Uterus (tissue), 3 donors: ENCODE measurements at regions not wholly inside any gene's neighbourhood (a gene's known extent, or its start where the extent isn't known, plus 50 kb on each side); places are given as distances from the start of the nearest gene placed in this dataset.
"Not testable (repeated sequence)": the region's sequence is repeated elsewhere in the genome, so short reads cannot be mapped to it uniquely, and the experiment has no call there.

ENCODE experiments used
- DNase-seq, 2 donors: peaks; one replicate each; pipeline ENCODE4 v3.0.0-alpha.2; 2019 to 2020
- H3K27ac ChIP-seq, 2 donors: fragments of 200-600 bp; sonication (generic); 1 replicate in 1 of 2; 2 replicates in 1 of 2; pipeline ENCODE4 v1.5.1; 2016 to 2018
- H3K27me3 ChIP-seq, 2 donors: fragments of 200-600 bp; sonication (generic); one replicate each; pipeline ENCODE4 v1.5.1; 2018 to 2019; ENCODE audit warnings: control low read depth in 1 of 2
- H3K36me3 ChIP-seq, 2 donors: fragments of 200-600 bp; sonication (generic); one replicate each; pipeline ENCODE4 v1.5.1; 2019; ENCODE audit warnings: control low read depth in 1 of 2
- H3K4me1 ChIP-seq, 2 donors: fragments of 200-600 bp; sonication (generic); one replicate each; pipeline ENCODE4 v1.5.1; 2018 to 2019; ENCODE audit warnings: control low read depth in 1 of 2
- H3K4me3 ChIP-seq, 2 donors: fragments of 200-600 bp; sonication (generic); 1 replicate in 1 of 2; 2 replicates in 1 of 2; pipeline ENCODE4 v1.5.1; 2018 to 2019; ENCODE audit warnings: mild to moderate bottlenecking in 1 of 2
- H3K9me3 ChIP-seq, 2 donors: fragments of 200-600 bp; sonication (generic); one replicate each; pipeline ENCODE4 v1.5.1; 2019; ENCODE audit warnings: control low read depth in 1 of 2
- POLR2A ChIP-seq, 2 donors: fragments of 450-650 bp; IDR thresholded peaks; one replicate each; pipeline ENCODE4 v1.6.1; 2016; ENCODE audit warnings: antibody characterized with exemption in 2 of 2, mild to moderate bottlenecking in 1 of 2, moderate library complexity in 1 of 2
- intact Hi-C: fragments of 100-400 bp; cut with DNase I; formaldehyde crosslinking; loops from one replicate; pipeline ENCODE4 v1.15.1; 2023; ENCODE audit warnings: low total_unique reads
- TF ChIP-seq, protein P1 (sequence below), 4 experiments: fragments of 200-600 bp in 2 of 4; fragments of 450-650 bp in 2 of 4; sonication (generic) in 2 of 4; IDR thresholded peaks; one replicate each; pipeline ENCODE4 v1.5.1; 2016 to 2019; ENCODE audit warnings: antibody characterized with exemption in 4 of 4, mild to moderate bottlenecking in 2 of 4, moderate library complexity in 1 of 4
- donor health status: DM: yes; HTN: yes; CAD: no.

DNA sequence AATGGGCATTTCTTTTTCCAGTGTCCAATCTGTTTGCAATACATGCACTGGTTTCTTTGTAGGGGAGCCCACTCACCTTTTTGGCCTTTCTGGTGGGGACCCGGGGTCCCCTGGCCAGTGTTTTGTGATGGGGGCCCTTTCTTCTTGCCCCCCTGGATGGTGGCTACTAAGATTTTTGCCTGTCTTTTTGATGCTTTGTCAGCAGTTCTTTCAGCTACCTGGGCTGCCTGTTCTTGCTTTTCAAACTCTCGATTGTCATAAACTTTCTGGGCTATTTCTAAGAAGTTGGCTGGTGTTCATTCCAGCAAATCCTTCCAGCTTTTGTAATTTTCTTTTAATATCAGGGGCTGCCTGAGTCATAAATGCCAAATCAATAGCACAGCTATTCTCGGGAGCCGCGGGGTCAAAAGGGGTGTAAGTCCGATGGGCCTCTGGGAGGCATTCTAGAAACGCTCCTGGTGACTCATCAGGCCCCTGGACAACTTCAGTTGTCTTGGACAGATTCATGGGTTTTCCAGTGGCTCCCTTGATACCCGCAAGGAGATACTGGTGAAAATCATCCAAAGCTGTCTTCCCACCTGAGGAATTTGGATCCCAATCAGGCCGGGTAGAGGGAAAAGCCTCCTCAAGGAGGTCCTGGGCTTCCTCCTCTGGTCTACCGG lies 79.0 kb downstream of the PRR15 start:
- H3K27ac ChIP-seq = no peak overlapping the region
- H3K4me3 ChIP-seq = no peak overlapping the region
- no peaks in the 10 kb centered on the region for H3K4me1 ChIP-seq
- H3K27me3 ChIP-seq = no peaks in the 10 kb centered on the region
- no peak for TF ChIP-seq POLR2A (IDR thresholded peaks at IDR 0.05)
- TF ChIP-seq, protein P1, sequence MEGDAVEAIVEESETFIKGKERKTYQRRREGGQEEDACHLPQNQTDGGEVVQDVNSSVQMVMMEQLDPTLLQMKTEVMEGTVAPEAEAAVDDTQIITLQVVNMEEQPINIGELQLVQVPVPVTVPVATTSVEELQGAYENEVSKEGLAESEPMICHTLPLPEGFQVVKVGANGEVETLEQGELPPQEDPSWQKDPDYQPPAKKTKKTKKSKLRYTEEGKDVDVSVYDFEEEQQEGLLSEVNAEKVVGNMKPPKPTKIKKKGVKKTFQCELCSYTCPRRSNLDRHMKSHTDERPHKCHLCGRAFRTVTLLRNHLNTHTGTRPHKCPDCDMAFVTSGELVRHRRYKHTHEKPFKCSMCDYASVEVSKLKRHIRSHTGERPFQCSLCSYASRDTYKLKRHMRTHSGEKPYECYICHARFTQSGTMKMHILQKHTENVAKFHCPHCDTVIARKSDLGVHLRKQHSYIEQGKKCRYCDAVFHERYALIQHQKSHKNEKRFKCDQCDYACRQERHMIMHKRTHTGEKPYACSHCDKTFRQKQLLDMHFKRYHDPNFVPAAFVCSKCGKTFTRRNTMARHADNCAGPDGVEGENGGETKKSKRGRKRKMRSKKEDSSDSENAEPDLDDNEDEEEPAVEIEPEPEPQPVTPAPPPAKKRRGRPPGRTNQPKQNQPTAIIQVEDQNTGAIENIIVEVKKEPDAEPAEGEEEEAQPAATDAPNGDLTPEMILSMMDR (IDR thresholded peaks at IDR 0.05) = no peak
- intact Hi-C loops = no loop called here
- DNase-seq = peak in 1 of 2 donors; percentile 27
- H3K9me3 ChIP-seq = no peaks in the 10 kb centered on the region
- no peaks in the 10 kb centered on the region for H3K36me3 ChIP-seq

DNA sequence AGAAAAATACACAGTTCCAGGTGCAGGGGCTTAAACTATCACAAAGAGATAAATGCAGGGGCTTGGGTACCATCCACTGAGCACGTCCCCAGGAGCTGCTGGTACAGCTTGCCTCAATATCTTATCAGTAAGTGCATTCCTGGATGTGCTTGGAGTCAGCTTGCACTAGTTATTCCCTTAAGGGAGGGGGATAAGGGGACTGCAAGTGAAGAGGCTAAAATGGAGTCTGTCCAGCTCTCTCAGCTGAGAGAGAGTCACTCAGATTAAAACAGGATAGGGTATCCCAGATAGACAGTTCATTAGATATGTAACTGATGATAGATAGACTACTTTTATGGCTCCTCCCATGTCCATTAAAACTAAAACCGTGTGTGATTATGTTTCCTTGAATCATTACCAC lies 82.5 kb downstream of the PRR15 start:
- H3K36me3 ChIP-seq, DNase-seq, H3K4me1 ChIP-seq, intact Hi-C loops, H3K4me3 ChIP-seq, H3K27me3 ChIP-seq, H3K27ac ChIP-seq, H3K9me3 ChIP-seq: not testable (repeated sequence)

DNA sequence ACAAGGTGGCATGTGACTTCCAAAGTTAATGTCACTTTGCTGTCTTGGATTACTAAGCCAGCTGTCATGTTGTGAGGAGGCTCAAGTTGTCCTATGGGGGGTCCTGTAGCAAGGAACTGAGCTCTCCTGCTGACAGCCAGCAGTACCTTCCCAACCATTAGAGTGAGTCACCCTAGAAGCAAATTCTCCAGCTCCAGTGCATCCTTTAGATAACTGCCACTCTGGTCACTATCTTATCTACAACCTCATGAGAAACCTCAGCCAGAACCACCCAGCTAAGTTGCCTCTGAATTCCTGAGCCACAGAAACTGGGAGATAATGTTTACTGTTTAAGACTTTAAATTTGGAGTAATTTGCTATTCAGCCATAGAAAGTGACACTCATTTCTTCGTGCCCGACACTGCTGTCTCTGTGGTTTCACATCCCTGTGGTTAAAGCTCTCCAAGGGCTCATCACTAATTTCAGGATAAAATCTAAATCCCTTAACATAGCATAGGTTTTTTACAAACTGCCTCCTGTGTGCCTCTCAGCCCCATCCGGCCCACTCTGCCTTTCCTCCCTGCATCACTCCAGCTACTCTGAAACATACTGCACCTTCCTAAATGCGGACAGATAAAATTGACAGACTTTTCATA lies 83.5 kb downstream of the PRR15 start:
- Histone ChIP-seq H3K27me3 (no peaks in the 10 kb centered on the region), H3K36me3 (no peaks in the 10 kb centered on the region), H3K4me1 (no peaks in the 10 kb centered on the region), H3K27ac (no peak overlapping the region), H3K9me3 (no peaks in the 10 kb centered on the region), H3K4me3 (no peak overlapping the region)
- intact Hi-C loops = no loop called here
- TF ChIP-seq, protein P1 (IDR thresholded peaks at IDR 0.05) = no peak
- TF ChIP-seq POLR2A (IDR thresholded peaks at IDR 0.05) = no peak
- no peak for DNase-seq

DNA sequence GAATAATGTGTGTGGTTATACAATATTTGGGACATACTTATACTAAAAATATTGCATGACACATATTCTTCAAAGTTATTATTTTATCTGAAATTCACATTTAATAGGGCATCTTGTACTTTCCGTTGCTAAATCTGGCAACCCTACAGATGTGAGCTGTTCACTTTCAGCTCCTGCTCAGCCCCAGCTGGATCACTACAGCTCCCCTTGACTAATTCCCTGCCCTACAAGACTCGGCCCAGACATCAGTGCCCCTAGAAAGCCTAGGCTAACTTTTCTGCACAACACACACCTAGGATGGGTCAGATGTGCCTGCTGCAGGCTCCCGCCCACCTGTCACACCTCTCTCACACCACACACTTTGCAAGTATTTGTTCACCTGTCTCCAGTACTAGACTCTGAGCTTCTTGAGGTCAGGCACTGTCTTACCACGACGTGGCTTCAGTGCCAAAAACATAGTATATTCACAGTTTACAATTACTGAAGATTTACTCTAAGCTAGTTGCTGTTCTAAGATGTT lies 84.1 kb downstream of the PRR15 start:
- H3K27me3 ChIP-seq, intact Hi-C loops, H3K4me1 ChIP-seq, DNase-seq, H3K4me3 ChIP-seq, H3K27ac ChIP-seq, H3K36me3 ChIP-seq, H3K9me3 ChIP-seq: not testable (repeated sequence)

DNA sequence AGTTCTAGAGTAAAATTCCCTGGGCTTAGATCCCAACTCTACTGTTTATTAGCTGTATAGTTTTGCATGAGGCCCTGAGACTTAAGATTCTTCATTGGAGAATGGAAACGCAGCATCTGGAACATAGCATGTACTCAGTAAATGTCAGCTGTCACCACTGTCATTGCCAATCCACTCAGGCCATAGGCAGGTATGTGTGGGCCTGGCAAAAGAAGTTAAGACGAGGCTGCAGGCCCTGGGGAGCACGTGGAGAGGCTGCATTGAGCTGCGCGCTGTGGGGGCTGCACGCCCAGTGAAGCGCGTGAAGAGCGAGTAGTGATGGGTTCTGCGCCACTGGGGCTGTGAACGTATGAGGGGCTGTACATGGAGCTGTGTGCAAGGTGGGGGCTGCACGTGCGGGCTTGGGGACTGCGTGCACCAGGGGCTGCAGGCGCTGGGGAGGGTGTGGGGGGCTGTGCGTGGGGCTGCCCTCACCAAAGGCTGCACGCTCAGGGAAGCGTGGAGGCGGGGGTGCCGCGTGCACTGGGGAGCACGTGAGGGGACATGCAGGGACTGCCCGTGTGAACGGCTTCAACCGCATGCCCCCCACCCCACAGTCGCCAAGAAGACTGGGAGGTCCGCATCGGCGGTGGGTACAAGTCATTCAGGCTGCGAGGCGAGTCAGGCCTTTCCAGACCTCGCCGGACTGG lies 85.5 kb downstream of the PRR15 start:
- H3K27ac ChIP-seq = no peak overlapping the region
- no peaks in the 10 kb centered on the region for H3K27me3 ChIP-seq
- no peak for DNase-seq
- H3K4me3 ChIP-seq = no peak overlapping the region
- H3K9me3 ChIP-seq = no peaks in the 10 kb centered on the region
- TF ChIP-seq POLR2A (IDR thresholded peaks at IDR 0.05) = no peak
- TF ChIP-seq, protein P1 (IDR thresholded peaks at IDR 0.05) = no peak
- H3K4me1 ChIP-seq = no peaks in the 10 kb centered on the region
- no peaks in the 10 kb centered on the region for H3K36me3 ChIP-seq
- intact Hi-C loops = no loop called here

DNA sequence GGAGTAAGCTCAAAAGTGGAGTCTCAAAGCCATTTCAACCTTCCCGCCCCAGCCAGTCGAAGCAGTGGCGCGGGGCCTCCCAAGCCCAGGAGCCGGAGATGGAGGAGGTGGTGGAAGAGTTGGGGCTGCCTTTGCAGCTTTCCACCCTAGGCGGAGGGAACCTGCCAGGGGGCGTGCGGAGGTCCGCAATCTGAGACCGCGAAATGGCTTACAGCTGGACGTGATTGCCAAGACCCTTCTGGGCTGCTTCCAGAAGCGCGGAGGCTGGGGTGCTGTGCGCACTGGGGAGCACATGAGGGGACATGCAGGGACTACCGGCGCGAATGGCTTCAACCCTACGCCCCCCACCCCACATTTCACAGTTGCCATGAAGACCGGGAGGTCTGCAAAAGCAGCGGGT lies 86.2 kb downstream of the PRR15 start:
- H3K9me3 ChIP-seq = no peaks in the 10 kb centered on the region
- H3K4me1 ChIP-seq = no peaks in the 10 kb centered on the region
- no peak for TF ChIP-seq POLR2A (IDR thresholded peaks at IDR 0.05)
- TF ChIP-seq, protein P1 (IDR thresholded peaks at IDR 0.05) = no peak
- intact Hi-C loops = no loop called here
- H3K36me3 ChIP-seq = no peaks in the 10 kb centered on the region
- H3K4me3 ChIP-seq = no peak overlapping the region
- H3K27me3 ChIP-seq = no peaks in the 10 kb centered on the region
- H3K27ac ChIP-seq = no peak overlapping the region
- no peak for DNase-seq
